GM04503 (cell line): ENCODE measurements at regions not wholly inside any gene's neighbourhood (a gene's known extent, or its start where the extent isn't known, plus 50 kb on each side); places are given as distances from the start of the nearest gene placed in this dataset.

Experiments used
- DNase-seq: peaks from one replicate; pipeline ENCODE4 v3.0.0-alpha.2; 2012; ENCODE audit warnings: low read depth

GRCh38 chr14:29459969-29460560, 467.6 kb downstream of the PRKD1 start:
- no peak for DNase-seq

GRCh38 chr14:29461101-29461500, 466.5 kb downstream of the PRKD1 start:
- no peak for DNase-seq

GRCh38 chr14:29461506-29461905, 466.1 kb downstream of the PRKD1 start:
- DNase-seq: no peak

GRCh38 chr14:29462321-29462720, 465.3 kb downstream of the PRKD1 start:
- DNase-seq: no peak

GRCh38 chr14:29462772-29463171, 464.9 kb downstream of the PRKD1 start:
- DNase-seq: no peak

- DNase-seq: no peak
Measured at GRCh38 chr14:29463727-29464395, 463.8 kb downstream of the PRKD1 start.

- DNase-seq: no peak
Measured at GRCh38 chr14:29465095-29465494, 462.6 kb downstream of the PRKD1 start.

GRCh38 chr14:29475641-29476040, 452.0 kb downstream of the PRKD1 start:
- no peak for DNase-seq

GRCh38 chr14:29486132-29486531, 441.5 kb downstream of the PRKD1 start:
- DNase-seq: no peak

- DNase-seq: no peak
Measured at GRCh38 chr14:29489911-29490425, 437.7 kb downstream of the PRKD1 start.

- DNase-seq: no peak
Measured at GRCh38 chr14:29493849-29494248, 433.8 kb downstream of the PRKD1 start.

- no peak for DNase-seq
Measured at GRCh38 chr14:29494312-29494711, 433.3 kb downstream of the PRKD1 start.

- DNase-seq: no peak
Measured at GRCh38 chr14:29503903-29504302, 423.7 kb downstream of the PRKD1 start.

GRCh38 chr14:29518335-29518734, 409.3 kb downstream of the PRKD1 start:
- no peak for DNase-seq

GRCh38 chr14:29521526-29522137, 406.0 kb downstream of the PRKD1 start:
- no peak for DNase-seq
